GM23248 (cell line): ENCODE measurements at regions not wholly inside any gene's neighbourhood (a gene's known extent, or its start where the extent isn't known, plus 50 kb on each side); places are given as distances from the start of the nearest gene placed in this dataset.

Experiments used
- EZH2 ChIP-seq: fragments of 200-600 bp; sonication (generic); IDR thresholded peaks from 2 replicates; pipeline ENCODE4 v1.6.1; 2018; ENCODE audit warnings: antibody characterized with exemption, mild to moderate bottlenecking; ENCODE audit not compliant: insufficient read depth, poor library complexity, severe bottlenecking
- EZH2phosphoT487 ChIP-seq: fragments of 200-600 bp; sonication (generic); IDR thresholded peaks from 2 replicates; pipeline ENCODE4 v1.6.1; 2018; ENCODE audit warnings: antibody characterized with exemption, moderate library complexity, mild to moderate bottlenecking, low read depth; ENCODE audit not compliant: insufficient read depth

- TF ChIP-seq EZH2 (no peak), EZH2phosphoT487 (no peak)
Observed at GRCh38 chr11:111019451-111019850, 226.1 kb upstream of the POU2AF2 start.
